ENCODE measurements at regions not wholly inside any gene's neighbourhood (a gene's known extent, or its start where the extent isn't known, plus 50 kb on each side); places are given as distances from the start of the nearest gene placed in this dataset.
A peak's percentile ranks its signal among the peaks of the same experiment; 100 is the strongest.

- peak; percentile 84 for DNase-seq (ENCODE audit: low spot score)
- in situ Hi-C loops (cut with MboI; ENCODE audit: low pct_unique_long_range_greater_than_20kb, low sequenced_read_pairs, unreplicated experiment), result no loop called here
- TF ChIP-seq CTCF (IDR thresholded peaks at IDR 0.05; ENCODE audit: extremely low read depth, insufficient read depth, missing control alignments), result peak; percentile 99
These were observed 73.4 kb upstream of the KCNMA1 start for GRCh38 chr10:77710759-77711682.

GRCh38 chr10:77710081-77710551 is 72.5 kb upstream of the KCNMA1 start:
- peak; percentile 24 for DNase-seq (ENCODE audit: low spot score)
- TF ChIP-seq CTCF (IDR thresholded peaks at IDR 0.05; ENCODE audit: extremely low read depth, insufficient read depth, missing control alignments), result no peak
- in situ Hi-C loops (cut with MboI; ENCODE audit: low pct_unique_long_range_greater_than_20kb, low sequenced_read_pairs, unreplicated experiment), result no loop called here

DNA sequence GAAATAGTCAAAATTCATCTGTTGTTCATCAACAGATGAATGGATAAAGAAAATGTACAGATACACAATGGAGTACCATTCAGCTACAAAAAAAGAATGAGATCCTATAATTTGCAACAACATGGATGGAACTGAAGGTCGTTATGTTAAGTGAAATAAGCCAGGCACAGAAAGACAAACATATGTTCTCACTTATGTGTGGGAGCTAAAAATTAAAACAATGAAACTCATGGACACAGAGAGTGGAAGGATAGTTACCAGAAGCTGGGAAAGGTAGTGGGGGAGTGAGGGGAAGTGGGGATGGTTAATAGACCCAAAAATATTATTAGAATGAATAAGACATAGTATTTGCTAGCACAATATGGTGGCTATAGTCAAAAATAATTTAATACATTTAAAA is 70.0 kb upstream of the KCNMA1 start:
- no peak for TF ChIP-seq CTCF (IDR thresholded peaks at IDR 0.05; ENCODE audit: extremely low read depth, insufficient read depth, missing control alignments)
- DNase-seq (ENCODE audit: low spot score), result no peak
- in situ Hi-C loops (cut with MboI; ENCODE audit: low pct_unique_long_range_greater_than_20kb, low sequenced_read_pairs, unreplicated experiment), result no loop called here

- no peak for TF ChIP-seq CTCF (IDR thresholded peaks at IDR 0.05; ENCODE audit: extremely low read depth, insufficient read depth, missing control alignments)
- DNase-seq (ENCODE audit: low spot score), result no peak
These were observed 64.6 kb upstream of the KCNMA1 start for GRCh38 chr10:77702166-77702565.

GRCh38 chr10:77700086-77700485 is 62.5 kb upstream of the KCNMA1 start:
- DNase-seq (ENCODE audit: low spot score), result no peak
- in situ Hi-C loops (cut with MboI; ENCODE audit: low pct_unique_long_range_greater_than_20kb, low sequenced_read_pairs, unreplicated experiment), result no loop called here
- TF ChIP-seq CTCF (IDR thresholded peaks at IDR 0.05; ENCODE audit: extremely low read depth, insufficient read depth, missing control alignments), result no peak

More at GRCh38 chr10:77702166-77702565, 64.6 kb upstream of the KCNMA1 start:
- in situ Hi-C loops (cut with MboI; ENCODE audit: low pct_unique_long_range_greater_than_20kb, low sequenced_read_pairs, unreplicated experiment), result no loop called here

DNA sequence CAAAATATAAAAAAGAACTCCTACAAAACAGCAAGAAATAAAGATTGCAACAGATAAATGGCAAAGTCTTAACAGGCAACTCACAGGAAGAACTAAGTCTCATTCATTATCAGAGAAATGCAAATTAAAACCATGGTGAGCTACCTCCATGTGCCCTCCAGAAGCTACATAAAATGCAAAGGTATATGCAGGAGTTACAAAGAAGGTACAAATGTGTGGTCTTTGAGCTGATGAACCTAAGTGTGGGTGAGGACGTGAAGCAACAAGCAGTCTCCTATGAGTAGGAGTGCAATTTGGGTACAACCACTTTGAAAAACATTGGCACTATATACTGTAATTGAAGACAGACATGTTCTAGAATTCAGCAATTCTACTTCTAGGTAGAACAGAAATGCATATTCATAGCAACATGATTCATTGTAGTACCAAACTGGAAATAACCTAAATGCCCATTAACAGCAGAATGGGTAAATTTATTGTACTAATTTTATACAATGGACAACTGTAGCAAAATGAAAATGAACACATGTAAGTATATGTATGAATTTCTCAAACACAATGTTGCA is 61.6 kb upstream of the KCNMA1 start:
- in situ Hi-C loops (cut with MboI; ENCODE audit: low pct_unique_long_range_greater_than_20kb, low sequenced_read_pairs, unreplicated experiment), result no loop called here
- no peak for DNase-seq (ENCODE audit: low spot score)
- no peak for TF ChIP-seq CTCF (IDR thresholded peaks at IDR 0.05; ENCODE audit: extremely low read depth, insufficient read depth, missing control alignments)
